ENCODE measurements at regions not wholly inside any gene's neighbourhood (a gene's known extent, or its start where the extent isn't known, plus 50 kb on each side); places are given as distances from the start of the nearest gene placed in this dataset.

- no peaks in the 10 kb centered on the region for H3K27me3 Mint-ChIP-seq (ENCODE audit: low read depth)
- H3K4me3 Mint-ChIP-seq = no peak overlapping the region
- DNase-seq (ENCODE audit: low read depth, low spot score) = no peak
- H3K9me3 Mint-ChIP-seq = no peaks in the 10 kb centered on the region
- TF ChIP-seq CTCF (conservative IDR thresholded peaks at IDR 0.05) = no peak
- no peak overlapping the region for H3K27ac Mint-ChIP-seq (ENCODE audit: unreplicated experiment)
- H3K4me1 Mint-ChIP-seq = no peaks in the 10 kb centered on the region
- no peaks in the 10 kb centered on the region for H3K36me3 Mint-ChIP-seq (ENCODE audit: low read depth)
Observed at GRCh38 chr2:18998491-18998890, 359.9 kb downstream of the OSR1 start.

GRCh38 chr2:18993756-18994338, 364.6 kb downstream of the OSR1 start:
- H3K27ac Mint-ChIP-seq (ENCODE audit: unreplicated experiment) = no peak overlapping the region
- H3K27me3 Mint-ChIP-seq (ENCODE audit: low read depth) = no peaks in the 10 kb centered on the region
- no peaks in the 10 kb centered on the region for H3K36me3 Mint-ChIP-seq (ENCODE audit: low read depth)
- no peak for DNase-seq (ENCODE audit: low read depth, low spot score)
- peaks cover 6% of the 10 kb centered on the region for H3K4me1 Mint-ChIP-seq
- H3K9me3 Mint-ChIP-seq = no peaks in the 10 kb centered on the region
- no peak overlapping the region for H3K4me3 Mint-ChIP-seq
- TF ChIP-seq CTCF (conservative IDR thresholded peaks at IDR 0.05) = no peak

GRCh38 chr2:18991177-18992168, 366.9 kb downstream of the OSR1 start:
- H3K27me3 Mint-ChIP-seq (ENCODE audit: low read depth) = no peaks in the 10 kb centered on the region
- no peak for TF ChIP-seq CTCF (conservative IDR thresholded peaks at IDR 0.05)
- H3K27ac Mint-ChIP-seq (ENCODE audit: unreplicated experiment) = no peak overlapping the region
- peaks cover 17% of the 10 kb centered on the region for H3K4me1 Mint-ChIP-seq
- no peaks in the 10 kb centered on the region for H3K36me3 Mint-ChIP-seq (ENCODE audit: low read depth)
- DNase-seq (ENCODE audit: low read depth, low spot score) = no peak
- H3K4me3 Mint-ChIP-seq = no peak overlapping the region
- H3K9me3 Mint-ChIP-seq = no peaks in the 10 kb centered on the region

GRCh38 chr2:18988631-18989232, 369.7 kb downstream of the OSR1 start:
- Mint-ChIP-seq H3K36me3 (ENCODE audit: low read depth) (no peaks in the 10 kb centered on the region), H3K27ac (ENCODE audit: unreplicated experiment) (peak overlapping the region; percentile 82), H3K4me3 (peak overlapping the region; percentile 69), H3K9me3 (no peaks in the 10 kb centered on the region), H3K27me3 (ENCODE audit: low read depth) (no peaks in the 10 kb centered on the region), H3K4me1 (peaks cover 17% of the 10 kb centered on the region)
- no peak for TF ChIP-seq CTCF (conservative IDR thresholded peaks at IDR 0.05)
- DNase-seq (ENCODE audit: low read depth, low spot score) = no peak

GRCh38 chr2:18987592-18988073, 370.8 kb downstream of the OSR1 start:
- H3K36me3 Mint-ChIP-seq (ENCODE audit: low read depth) = no peaks in the 10 kb centered on the region
- H3K4me3 Mint-ChIP-seq = no peak overlapping the region
- no peaks in the 10 kb centered on the region for H3K27me3 Mint-ChIP-seq (ENCODE audit: low read depth)
- DNase-seq (ENCODE audit: low read depth, low spot score) = no peak
- TF ChIP-seq CTCF (conservative IDR thresholded peaks at IDR 0.05) = no peak
- no peaks in the 10 kb centered on the region for H3K9me3 Mint-ChIP-seq
- H3K4me1 Mint-ChIP-seq = peaks cover 17% of the 10 kb centered on the region
- no peak overlapping the region for H3K27ac Mint-ChIP-seq (ENCODE audit: unreplicated experiment)

Data from neural crest cell (in vitro differentiated cells).